ENCODE measurements at regions not wholly inside any gene's neighbourhood (a gene's known extent, or its start where the extent isn't known, plus 50 kb on each side); places are given as distances from the start of the nearest gene placed in this dataset.

GRCh38 chr9:75239176-75239575, 150.9 kb downstream of the OSTF1 start (continued):
- TF ChIP-seq ATF4 (CRISPR knock-in tag; IDR thresholded peaks at IDR 0.05) (peak in 1 of 2 experiments; percentile 97; a peak in 2 of 4 replicates), ZBTB25 (CRISPR knock-in tag; IDR thresholded peaks at IDR 0.05) (0 out of 2 replicates have a peak, but pooled peaks have one; percentile 40), HNF1B (CRISPR knock-in tag; IDR thresholded peaks at IDR 0.05) (no peak), SRSF4 (IDR thresholded peaks at IDR 0.05; ENCODE audit: low read depth, low read length, poor library complexity, severe bottlenecking) (no peak), ZNF562 (CRISPR knock-in tag; IDR thresholded peaks at IDR 0.05; ENCODE audit: borderline replicate concordance) (0 out of 2 replicates have a peak, but pooled peaks have one; percentile 41), ZNF10 (CRISPR knock-in tag; IDR thresholded peaks at IDR 0.05; ENCODE audit: borderline replicate concordance, low read depth) (no peak), DMAP1 (CRISPR knock-in tag; IDR thresholded peaks at IDR 0.05) (0 out of 2 replicates have a peak, but pooled peaks have one; percentile 35), TFE3 (CRISPR knock-in tag; IDR thresholded peaks at IDR 0.05) (peak; percentile 96), HMG20B (CRISPR knock-in tag; conservative IDR thresholded peaks at IDR 0.05) (no peak), MXI1 (IDR thresholded peaks at IDR 0.05; ENCODE audit: borderline replicate concordance, low read depth, low read length) (no peak), ZNF235 (CRISPR knock-in tag; IDR thresholded peaks at IDR 0.05; ENCODE audit: borderline replicate concordance) (no peak), FOXP1 (IDR thresholded peaks at IDR 0.05) (no peak), FOXP1 (CRISPR knock-in tag; IDR thresholded peaks at IDR 0.05) (no peak), ZFP36L1 (CRISPR knock-in tag; IDR thresholded peaks at IDR 0.05) (no peak), CEBPG (CRISPR knock-in tag; IDR thresholded peaks at IDR 0.05) (peak; percentile 83), SMC3 (IDR thresholded peaks at IDR 0.05; ENCODE audit: low read length) (no peak), CERS6 (CRISPR knock-in tag; IDR thresholded peaks at IDR 0.05) (no peak), KLF16 (CRISPR knock-in tag; IDR thresholded peaks at IDR 0.05) (no peak; a peak in 1 of 4 replicates), FOXK1 (CRISPR knock-in tag; IDR thresholded peaks at IDR 0.05; ENCODE audit: borderline replicate concordance, low read depth) (peak; percentile 46; the same call in 1 of the 2 replicates), ZBTB14 (CRISPR knock-in tag; IDR thresholded peaks at IDR 0.05) (no peak), ZSCAN20 (CRISPR knock-in tag; IDR thresholded peaks at IDR 0.05; ENCODE audit: borderline replicate concordance) (no peak), DMTF1 (CRISPR knock-in tag; IDR thresholded peaks at IDR 0.05) (no peak)
